Heart left ventricle (tissue), 13 donors: ENCODE measurements at regions not wholly inside any gene's neighbourhood (a gene's known extent, or its start where the extent isn't known, plus 50 kb on each side); places are given as distances from the start of the nearest gene placed in this dataset.

Experiments used
- POLR2A ChIP-seq, 2 donors: fragments of 450-650 bp; IDR thresholded peaks; one replicate each; pipeline ENCODE4 v1.6.1; 2017; ENCODE audit warnings: antibody characterized with exemption in 2 of 2, mild to moderate bottlenecking in 2 of 2, moderate library complexity in 2 of 2
- TF ChIP-seq, protein P1 (sequence below), 12 donors: fragments of 200-600 bp; sonication (generic) in 4 of 12; IDR thresholded peaks; one replicate each; pipeline versions ENCODE4 v1.5.0 to v1.8.0; 2018 to 2022; ENCODE audit warnings: antibody characterized with exemption in 12 of 12, mild to moderate bottlenecking in 5 of 12
- donor health status: ischemic (EF 13 %, LVEDD 7.1; RV severe dilation, severe dysfunction).
- donor health status: DM: no; HTN: yes; CAD: no.
- donor health status: DM: no; HTN: no; CAD: no.
- donor health status: ischemic (EF 25% LVEDD 6.9; RV normal size, moderate dysfunction).
- donor health status: ischemic (EF 25% LVEDD 5.7; RV mildly dilated, moderate dysfunction).
- donor health status: ischemic (EF 35%, LVEDD 5.7; RV mildly dilated, moderate dysfunction).
- donor health status: nonischemic (EF 11% LVEDD 7.7; RV severe dilation, severe dysfunction).
- donor health status: DM: yes; HTN: yes; CAD: no.
- donor health status: PGD.
- donor health status: ischemic (EF 29% LVEDD 5.4; RV normal size, mild dysfunction).
- donor health status: nonischemic (EF 23%, LVEDD 6.1; RV moderate dilation, normal function).

DNA sequence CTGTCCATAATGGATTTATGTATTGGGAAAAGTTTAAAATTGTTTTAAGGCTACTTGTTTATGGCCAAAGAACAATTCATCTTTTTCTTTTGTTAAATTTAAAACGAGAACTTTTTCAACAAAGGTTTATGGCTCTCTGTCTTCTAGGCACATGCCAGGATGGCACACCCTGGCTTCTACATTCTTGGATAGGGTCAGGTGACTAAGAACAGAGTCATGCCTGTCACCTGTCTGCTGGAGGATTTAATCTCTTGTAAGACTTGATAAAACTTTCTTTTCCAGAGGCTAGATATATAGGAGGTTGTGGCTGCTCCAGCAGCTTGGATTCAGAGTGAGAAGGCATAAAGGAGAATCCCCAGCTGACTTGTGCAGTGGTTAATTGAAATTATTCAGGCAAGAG lies 915.4 kb downstream of the GATA3 start:
- TF ChIP-seq, protein P1, sequence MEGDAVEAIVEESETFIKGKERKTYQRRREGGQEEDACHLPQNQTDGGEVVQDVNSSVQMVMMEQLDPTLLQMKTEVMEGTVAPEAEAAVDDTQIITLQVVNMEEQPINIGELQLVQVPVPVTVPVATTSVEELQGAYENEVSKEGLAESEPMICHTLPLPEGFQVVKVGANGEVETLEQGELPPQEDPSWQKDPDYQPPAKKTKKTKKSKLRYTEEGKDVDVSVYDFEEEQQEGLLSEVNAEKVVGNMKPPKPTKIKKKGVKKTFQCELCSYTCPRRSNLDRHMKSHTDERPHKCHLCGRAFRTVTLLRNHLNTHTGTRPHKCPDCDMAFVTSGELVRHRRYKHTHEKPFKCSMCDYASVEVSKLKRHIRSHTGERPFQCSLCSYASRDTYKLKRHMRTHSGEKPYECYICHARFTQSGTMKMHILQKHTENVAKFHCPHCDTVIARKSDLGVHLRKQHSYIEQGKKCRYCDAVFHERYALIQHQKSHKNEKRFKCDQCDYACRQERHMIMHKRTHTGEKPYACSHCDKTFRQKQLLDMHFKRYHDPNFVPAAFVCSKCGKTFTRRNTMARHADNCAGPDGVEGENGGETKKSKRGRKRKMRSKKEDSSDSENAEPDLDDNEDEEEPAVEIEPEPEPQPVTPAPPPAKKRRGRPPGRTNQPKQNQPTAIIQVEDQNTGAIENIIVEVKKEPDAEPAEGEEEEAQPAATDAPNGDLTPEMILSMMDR (IDR thresholded peaks at IDR 0.05) = no peak
- TF ChIP-seq POLR2A (IDR thresholded peaks at IDR 0.05) = no peak
